ENCODE measurements at regions not wholly inside any gene's neighbourhood (a gene's known extent, or its start where the extent isn't known, plus 50 kb on each side); places are given as distances from the start of the nearest gene placed in this dataset.

DNA sequence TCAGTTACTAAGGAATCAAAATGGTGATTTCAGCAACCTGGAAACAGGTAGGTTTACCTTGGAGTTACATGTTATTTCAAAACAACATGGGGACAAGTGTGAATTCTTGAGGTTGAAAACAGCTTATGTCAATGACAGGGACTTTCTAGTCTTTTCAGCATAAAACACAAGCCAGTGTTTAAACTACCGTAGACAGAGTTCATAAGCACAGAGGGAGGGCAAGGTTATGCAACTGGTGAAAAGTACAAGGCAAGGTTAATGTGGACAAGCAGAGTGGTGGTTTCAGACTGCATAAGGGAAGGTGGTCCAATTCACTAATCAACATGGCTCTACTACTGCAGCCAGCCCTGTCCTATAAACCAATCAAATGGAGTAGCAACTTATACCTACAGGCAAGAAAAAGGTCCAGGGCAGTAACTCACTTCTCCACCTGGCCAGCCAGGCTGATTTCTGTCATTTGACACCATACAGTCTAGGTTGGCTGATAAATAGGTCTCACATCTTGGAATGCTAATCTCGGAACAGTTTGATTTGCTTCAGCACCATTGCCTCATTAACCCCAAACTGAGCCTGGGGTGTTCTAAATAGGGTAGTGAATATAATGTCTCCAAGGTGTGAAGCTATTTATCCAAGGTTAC lies 250.3 kb upstream of the PROX1 start:
- no peaks in the 10 kb centered on the region for H3K4me1 Mint-ChIP-seq (ENCODE audit: unreplicated experiment)
- no peak overlapping the region for H3K27ac Mint-ChIP-seq (ENCODE audit: unreplicated experiment)
- H3K9me3 Mint-ChIP-seq (ENCODE audit: unreplicated experiment): peaks cover 11% of the 10 kb centered on the region
- no peak for DNase-seq (ENCODE audit: extremely low spot score, unreplicated experiment)
- no peaks in the 10 kb centered on the region for H3K27me3 Mint-ChIP-seq (ENCODE audit: unreplicated experiment)
- H3K36me3 Mint-ChIP-seq (ENCODE audit: unreplicated experiment): no peaks in the 10 kb centered on the region
- no peak for TF ChIP-seq CTCF (IDR thresholded peaks at IDR 0.05)
- H3K4me3 Mint-ChIP-seq (ENCODE audit: unreplicated experiment): no peak overlapping the region

GRCh38 chr1:213738658-213739057 lies 249.1 kb upstream of the PROX1 start:
- Mint-ChIP-seq H3K27ac (ENCODE audit: unreplicated experiment) (no peak overlapping the region), H3K9me3 (ENCODE audit: unreplicated experiment) (peaks cover 5% of the 10 kb centered on the region), H3K27me3 (ENCODE audit: unreplicated experiment) (no peaks in the 10 kb centered on the region), H3K36me3 (ENCODE audit: unreplicated experiment) (no peaks in the 10 kb centered on the region), H3K4me3 (ENCODE audit: unreplicated experiment) (no peak overlapping the region), H3K4me1 (ENCODE audit: unreplicated experiment) (no peaks in the 10 kb centered on the region)
- TF ChIP-seq CTCF (IDR thresholded peaks at IDR 0.05): no peak
- DNase-seq (ENCODE audit: extremely low spot score, unreplicated experiment): no peak

GRCh38 chr1:213742992-213743391 lies 244.8 kb upstream of the PROX1 start:
- no peak for TF ChIP-seq CTCF (IDR thresholded peaks at IDR 0.05)
- Mint-ChIP-seq H3K4me3 (ENCODE audit: unreplicated experiment) (no peak overlapping the region), H3K4me1 (ENCODE audit: unreplicated experiment) (no peaks in the 10 kb centered on the region), H3K27me3 (ENCODE audit: unreplicated experiment) (no peaks in the 10 kb centered on the region), H3K9me3 (ENCODE audit: unreplicated experiment) (no peaks in the 10 kb centered on the region), H3K36me3 (ENCODE audit: unreplicated experiment) (no peaks in the 10 kb centered on the region), H3K27ac (ENCODE audit: unreplicated experiment) (no peak overlapping the region)
- no peak for DNase-seq (ENCODE audit: extremely low spot score, unreplicated experiment)

DNA sequence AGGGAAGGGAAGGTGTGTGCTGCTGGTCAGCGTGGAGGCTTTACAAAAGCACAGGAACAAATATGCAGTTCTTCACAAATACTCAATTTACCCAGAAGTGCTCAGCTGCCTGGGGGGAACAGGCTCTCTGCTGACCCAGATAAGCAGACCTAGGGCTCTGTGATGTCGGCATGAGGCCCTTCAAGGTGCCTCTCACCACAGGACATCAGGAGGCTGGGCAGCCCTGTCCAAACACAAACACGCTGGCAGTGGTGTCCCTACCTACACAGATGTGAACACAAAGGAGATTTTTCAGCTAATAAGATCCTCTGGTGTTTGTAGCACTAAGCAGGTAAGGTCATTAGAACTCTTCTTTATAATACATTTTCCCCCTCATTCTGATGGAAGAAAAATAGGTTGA lies 243.0 kb upstream of the PROX1 start:
- Mint-ChIP-seq H3K4me1 (ENCODE audit: unreplicated experiment) (no peaks in the 10 kb centered on the region), H3K27ac (ENCODE audit: unreplicated experiment) (no peak overlapping the region), H3K9me3 (ENCODE audit: unreplicated experiment) (no peaks in the 10 kb centered on the region), H3K36me3 (ENCODE audit: unreplicated experiment) (no peaks in the 10 kb centered on the region), H3K4me3 (ENCODE audit: unreplicated experiment) (no peak overlapping the region), H3K27me3 (ENCODE audit: unreplicated experiment) (no peaks in the 10 kb centered on the region)
- no peak for DNase-seq (ENCODE audit: extremely low spot score, unreplicated experiment)
- TF ChIP-seq CTCF (IDR thresholded peaks at IDR 0.05): no peak

GRCh38 chr1:213745451-213745850 lies 242.3 kb upstream of the PROX1 start:
- H3K4me1 Mint-ChIP-seq (ENCODE audit: unreplicated experiment): no peaks in the 10 kb centered on the region
- no peaks in the 10 kb centered on the region for H3K9me3 Mint-ChIP-seq (ENCODE audit: unreplicated experiment)

More at GRCh38 chr1:213745451-213745850, 242.3 kb upstream of the PROX1 start:
- Mint-ChIP-seq H3K27me3 (ENCODE audit: unreplicated experiment) (no peaks in the 10 kb centered on the region), H3K27ac (ENCODE audit: unreplicated experiment) (no peak overlapping the region), H3K36me3 (ENCODE audit: unreplicated experiment) (no peaks in the 10 kb centered on the region), H3K4me3 (ENCODE audit: unreplicated experiment) (no peak overlapping the region)
- no peak for DNase-seq (ENCODE audit: extremely low spot score, unreplicated experiment)
- no peak for TF ChIP-seq CTCF (IDR thresholded peaks at IDR 0.05)

All from osteocyte (in vitro differentiated cells).